WTC11 (cell line): ENCODE measurements at regions not wholly inside any gene's neighbourhood (a gene's known extent, or its start where the extent isn't known, plus 50 kb on each side); places are given as distances from the start of the nearest gene placed in this dataset.
A peak's percentile ranks its signal among the peaks of the same experiment; 100 is the strongest.

ENCODE experiments used
- ATAC-seq: fragments of 200-7000 bp; cut with Tn5 transposase; 2 replicates; pipeline ENCODE4 v1.10.0; 2021; ENCODE audit warnings: mild to moderate bottlenecking, moderate library complexity
- CTCF ChIA-PET: fragments of 300-600 bp; sonication (Branson Sonifier 250); formaldehyde crosslinking; loops from one replicate; lab custom pipeline; 2021; ENCODE audit warnings: antibody characterized with exemption; lab: Charles Lee
- POLR2A ChIA-PET: fragments of 350-600 bp; sonication (Branson Sonifier 250); formaldehyde crosslinking; loops from one replicate; lab custom pipeline; 2021; ENCODE audit warnings: antibody characterized with exemption; lab: Charles Lee
- DNase-seq: peaks from one replicate; pipeline ENCODE4 v3.0.0; 2021; ENCODE audit warnings: low spot score
- H3K27ac Mint-ChIP-seq: 2 replicates; pipeline ENCODE4 v1.8.0; 2021; ENCODE audit warnings: mixed read lengths
- H3K27me3 Mint-ChIP-seq: 2 replicates; pipeline ENCODE4 v1.8.0; 2021; ENCODE audit warnings: low read depth, mild to moderate bottlenecking, moderate library complexity, mixed read lengths
- H3K36me3 Mint-ChIP-seq: 2 replicates; pipeline ENCODE4 v1.8.0; 2021; ENCODE audit warnings: mixed read lengths
- H3K4me1 Mint-ChIP-seq: 2 replicates; pipeline ENCODE4 v1.8.0; 2022; ENCODE audit warnings: mixed read lengths
- H3K4me3 Mint-ChIP-seq: 2 replicates; pipeline ENCODE4 v1.8.0; 2021; ENCODE audit warnings: mild to moderate bottlenecking, moderate library complexity, mixed read lengths
- H3K9me3 Mint-ChIP-seq: 2 replicates; pipeline ENCODE4 v1.8.0; 2021; ENCODE audit warnings: mixed read lengths
- ATF2 ChIP-seq: sonication (generic); formaldehyde crosslinking; IDR thresholded peaks from 2 replicates; pipeline ENCODE4 v1.8.1; 2022; ENCODE audit warnings: low read depth, missing genetic modification reagents, borderline replicate concordance
- ATF3 ChIP-seq: sonication (generic); formaldehyde crosslinking; conservative IDR thresholded peaks from 2 replicates; pipeline ENCODE4 v1.8.1; 2022; ENCODE audit warnings: mild to moderate bottlenecking, missing genetic modification reagents
- CDX4 ChIP-seq: fragments of 250-450 bp; sonication (Bioruptor Pico); IDR thresholded peaks from 2 replicates; pipeline ENCODE4 v1.9.0; 2021; ENCODE audit warnings: moderate library complexity, mild to moderate bottlenecking, inconsistent platforms, borderline replicate concordance
- CREB1 ChIP-seq: sonication (generic); formaldehyde crosslinking; IDR thresholded peaks from 2 replicates; pipeline ENCODE4 v1.8.0; 2023; ENCODE audit warnings: mild to moderate bottlenecking, missing genetic modification reagents
- E2F1 ChIP-seq: sonication (generic); formaldehyde crosslinking; IDR thresholded peaks from 2 replicates; pipeline ENCODE4 v1.8.0; 2022; ENCODE audit warnings: mild to moderate bottlenecking, missing genetic modification reagents
- FOXP4 ChIP-seq: sonication (generic); formaldehyde crosslinking; IDR thresholded peaks from 2 replicates; pipeline ENCODE4 v1.8.0; 2022; ENCODE audit warnings: mild to moderate bottlenecking, missing genetic modification reagents
- GABPB1 ChIP-seq: sonication (generic); formaldehyde crosslinking; IDR thresholded peaks from 2 replicates; pipeline ENCODE4 v1.8.1; 2023; ENCODE audit warnings: mild to moderate bottlenecking, missing genetic modification reagents
- GRHL2 ChIP-seq: fragments of 250-450 bp; sonication (Bioruptor Pico); IDR thresholded peaks from 2 replicates; pipeline ENCODE4 v1.8.0; 2022; ENCODE audit warnings: mild to moderate bottlenecking, moderate library complexity; ENCODE audit not compliant: insufficient replicate concordance, severe bottlenecking
- IRF2 ChIP-seq: sonication (generic); formaldehyde crosslinking; IDR thresholded peaks from 2 replicates; pipeline ENCODE4 v1.8.0; 2022; ENCODE audit warnings: low read depth, missing genetic modification reagents, borderline replicate concordance
- MAX ChIP-seq: sonication (generic); formaldehyde crosslinking; IDR thresholded peaks from 2 replicates; pipeline ENCODE4 v1.8.0; 2022; ENCODE audit warnings: mild to moderate bottlenecking, missing genetic modification reagents
- NFATC4 ChIP-seq: fragments of 250-450 bp; sonication (Bioruptor Pico); IDR thresholded peaks from 2 replicates; pipeline ENCODE4 v1.9.0; 2021; ENCODE audit warnings: mild to moderate bottlenecking
- RORB ChIP-seq: fragments of 250-450 bp; sonication (Bioruptor Pico); IDR thresholded peaks from 2 replicates; pipeline ENCODE4 v1.9.0; 2021; ENCODE audit warnings: mild to moderate bottlenecking
- SMAD4 ChIP-seq: sonication (generic); formaldehyde crosslinking; IDR thresholded peaks from 2 replicates; pipeline ENCODE4 v1.8.0; 2022; ENCODE audit warnings: mild to moderate bottlenecking, missing genetic modification reagents
- SOX15 ChIP-seq: fragments of 250-450 bp; sonication (Bioruptor Pico); IDR thresholded peaks from 2 replicates; pipeline ENCODE4 v1.9.0; 2021; ENCODE audit warnings: mild to moderate bottlenecking
- STAT6 ChIP-seq: sonication (generic); formaldehyde crosslinking; conservative IDR thresholded peaks from 2 replicates; pipeline ENCODE4 v1.8.1; 2023; ENCODE audit warnings: mild to moderate bottlenecking, low read depth, missing genetic modification reagents, moderate library complexity
- ZNF219 ChIP-seq: sonication (generic); formaldehyde crosslinking; IDR thresholded peaks from 2 replicates; pipeline ENCODE4 v1.8.0; 2023; ENCODE audit warnings: missing genetic modification reagents, mild to moderate bottlenecking, borderline replicate concordance
- ZNF263 ChIP-seq: sonication (generic); formaldehyde crosslinking; IDR thresholded peaks from 2 replicates; pipeline ENCODE4 v1.8.1; 2022; ENCODE audit warnings: low read depth, mild to moderate bottlenecking, moderate library complexity, missing genetic modification reagents
- ZNF317 ChIP-seq: sonication (generic); formaldehyde crosslinking; IDR thresholded peaks from 2 replicates; pipeline ENCODE4 v1.8.1; 2023; ENCODE audit warnings: low read depth, mild to moderate bottlenecking, moderate library complexity, missing genetic modification reagents, borderline replicate concordance
- ZNF416 ChIP-seq: fragments of 250-450 bp; sonication (Bioruptor Pico); IDR thresholded peaks from 2 replicates; pipeline ENCODE4 v1.9.0; 2021; ENCODE audit warnings: mild to moderate bottlenecking, inconsistent platforms
- ZNF512 ChIP-seq: sonication (generic); formaldehyde crosslinking; IDR thresholded peaks from 2 replicates; pipeline ENCODE4 v1.8.1; 2022; ENCODE audit warnings: missing genetic modification reagents, borderline replicate concordance

GRCh38 chr6:106799031-106799894, 169.9 kb downstream of the QRSL1 start:
- no peaks in the 10 kb centered on the region for H3K9me3 Mint-ChIP-seq
- H3K27ac Mint-ChIP-seq, result no peak overlapping the region
- peak; percentile 54 for ATAC-seq
- POLR2A ChIA-PET, result no interaction called here
- H3K4me3 Mint-ChIP-seq, result no peak overlapping the region
- DNase-seq, result no peak
- CTCF ChIA-PET, result interaction anchor here (0.8 to 0.9 kb wide), 2 partner anchors 180 to 197 kb away, joined by 3 read pairs; no protein-coding TSS in a partner anchor
- H3K36me3 Mint-ChIP-seq, result no peaks in the 10 kb centered on the region
- TF ChIP-seq NFATC4 (CRISPR knock-in tag) (no peak), CREB1 (CRISPR knock-in tag) (no peak), IRF2 (CRISPR knock-in tag) (no peak), GABPB1 (CRISPR knock-in tag) (0 out of 2 replicates have a peak, but pooled peaks have one; percentile 4), ZNF317 (CRISPR knock-in tag) (no peak), SOX15 (CRISPR knock-in tag) (no peak)
- peaks cover 4% of the 10 kb centered on the region; the same call in 1 of the 2 replicates for H3K27me3 Mint-ChIP-seq
- peaks cover 63% of the 10 kb centered on the region for H3K4me1 Mint-ChIP-seq

- H3K36me3 Mint-ChIP-seq, result no peaks in the 10 kb centered on the region
- no peak for ATAC-seq
- peaks cover 46% of the 10 kb centered on the region for H3K4me1 Mint-ChIP-seq
- no peak overlapping the region for H3K4me3 Mint-ChIP-seq
- POLR2A ChIA-PET, result no interaction called here
- H3K9me3 Mint-ChIP-seq, result no peaks in the 10 kb centered on the region
- CTCF ChIA-PET, result interaction anchor here (0.8 kb wide), 1 partner anchor 189 kb away, joined by 4 read pairs; no protein-coding TSS in a partner anchor
- peaks cover 4% of the 10 kb centered on the region; the same call in 1 of the 2 replicates for H3K27me3 Mint-ChIP-seq
- no peak for DNase-seq
- no peak overlapping the region for H3K27ac Mint-ChIP-seq
- no peak for TF ChIP-seq SMAD4 (CRISPR knock-in tag)
- no peak for TF ChIP-seq RORB
- TF ChIP-seq ZNF512 (CRISPR knock-in tag), result no peak
- TF ChIP-seq NFATC4 (CRISPR knock-in tag), result no peak
- TF ChIP-seq ATF2, result no peak
- TF ChIP-seq STAT6, result no peak
- no peak for TF ChIP-seq ZNF219 (CRISPR knock-in tag)
- TF ChIP-seq ZNF263, result no peak
- TF ChIP-seq GRHL2 (CRISPR knock-in tag), result no peak
- TF ChIP-seq ZNF416, result no peak
- TF ChIP-seq CDX4, result no peak
- TF ChIP-seq MAX (CRISPR knock-in tag), result no peak
- TF ChIP-seq ATF3 (CRISPR knock-in tag), result no peak
- TF ChIP-seq E2F1 (CRISPR knock-in tag), result no peak
- no peak for TF ChIP-seq FOXP4 (CRISPR knock-in tag)
Observed at GRCh38 chr6:106797186-106797585, 167.8 kb downstream of the QRSL1 start.
